OCI-M1 (cell line): ENCODE measurements at regions not wholly inside any gene's neighbourhood (a gene's known extent, or its start where the extent isn't known, plus 50 kb on each side); places are given as distances from the start of the nearest gene placed in this dataset.
"Not testable (repeated sequence)": the region's sequence is repeated elsewhere in the genome, so short reads cannot be mapped to it uniquely, and the experiment has no call there.

Source experiments
- DNase-seq: peaks from one replicate; lab custom pipeline; 2025; lab: John Stamatoyannopoulos, UW

DNA sequence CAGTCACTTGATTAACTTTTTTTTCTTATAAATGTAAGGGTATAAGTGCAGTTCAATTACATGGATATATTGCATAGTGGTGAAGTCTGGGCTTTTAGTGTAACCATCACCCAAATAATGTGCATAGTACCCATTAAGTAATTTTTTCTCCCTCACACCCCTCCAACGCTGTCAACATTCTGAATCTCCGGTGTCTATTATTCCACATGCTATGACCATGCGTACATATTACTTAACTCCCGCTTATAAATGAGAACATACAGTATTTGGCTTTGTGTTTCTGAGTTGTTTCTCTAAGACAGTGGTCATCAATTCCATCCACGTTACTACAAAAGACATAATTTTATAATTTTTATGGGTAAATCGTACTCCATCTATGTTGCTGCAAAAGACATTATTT, 1191.1 kb downstream of the NCAM2 start:
- DNase-seq, result no peak

DNA sequence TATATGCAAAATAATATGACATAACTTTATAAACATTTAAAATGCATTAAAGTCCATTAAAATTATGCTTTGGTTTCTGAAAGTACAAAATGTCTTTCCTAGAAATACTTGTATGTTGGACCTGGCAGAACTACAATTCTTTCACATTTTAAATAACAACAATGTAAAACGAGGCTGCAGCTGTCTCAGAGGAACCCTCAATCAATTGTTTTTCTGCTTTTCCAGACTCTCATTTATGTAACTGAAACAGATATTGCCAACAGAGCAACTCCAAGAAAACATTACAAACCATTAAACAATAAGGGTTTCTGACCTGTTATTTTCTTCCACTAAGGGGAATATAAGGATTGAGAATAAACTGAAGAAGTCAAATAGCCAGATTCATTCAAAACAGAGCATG, 1193.4 kb downstream of the NCAM2 start:
- DNase-seq, result no peak

DNA sequence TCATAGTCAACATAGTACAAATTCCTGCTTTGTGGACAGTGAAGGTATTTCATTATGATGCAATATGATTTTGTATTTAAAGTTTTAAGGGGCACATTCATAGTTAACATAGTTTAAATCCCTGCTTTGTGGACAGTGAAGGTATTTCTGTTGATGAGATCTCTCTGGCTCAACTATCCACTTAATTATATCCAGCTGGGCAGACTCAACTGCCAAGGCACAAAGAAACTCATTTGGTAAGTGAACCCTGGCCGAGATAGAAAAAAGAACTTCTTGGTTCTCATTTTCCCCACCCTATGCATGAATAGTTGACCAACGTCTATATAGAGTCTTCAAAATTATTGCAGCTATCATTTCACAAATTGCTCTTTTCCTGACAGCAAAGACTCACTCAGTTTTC, 1194.6 kb downstream of the NCAM2 start:
- DNase-seq, result no peak

DNA sequence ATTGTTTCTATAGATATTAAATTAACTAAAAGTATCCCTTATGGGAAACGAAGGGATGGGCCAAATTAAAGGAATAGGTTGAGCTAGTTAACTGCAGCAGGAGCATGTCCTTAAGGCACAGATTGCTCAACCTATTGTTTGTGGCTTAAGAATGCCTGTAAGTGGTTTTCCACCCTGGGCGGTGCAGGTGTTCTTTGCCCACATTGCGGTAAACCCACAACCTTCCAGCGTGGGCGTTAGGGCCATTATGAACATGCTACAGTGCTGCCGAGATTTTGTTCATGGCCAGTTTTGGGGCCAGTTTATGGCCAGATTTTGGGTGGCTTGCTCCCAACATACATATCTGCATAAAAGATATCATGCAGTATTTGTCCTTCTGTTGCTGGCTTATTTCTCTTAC, 1196.8 kb downstream of the NCAM2 start:
- DNase-seq, result not testable (repeated sequence)

- DNase-seq, result no peak
These were observed 1202.3 kb downstream of the NCAM2 start for GRCh38 chr21:22200378-22201092.

DNA sequence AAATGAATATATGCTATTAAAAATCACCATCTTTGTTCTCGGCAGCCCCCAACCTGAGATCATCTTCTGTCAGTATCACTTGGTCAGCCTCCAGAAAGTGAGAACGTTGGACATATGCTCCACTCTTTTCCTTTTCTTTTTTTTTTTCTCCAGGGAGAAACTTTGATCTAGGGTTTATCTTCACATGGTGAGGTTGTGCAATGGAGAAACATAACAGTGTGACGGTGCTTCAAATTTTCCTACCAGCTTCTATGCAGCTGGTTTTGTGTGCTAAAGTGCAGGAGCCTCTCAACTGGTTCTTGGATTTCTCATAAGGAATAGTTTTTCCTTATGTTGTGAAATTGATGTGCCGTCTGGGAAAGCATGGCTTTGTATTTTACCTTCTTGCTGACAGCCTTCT, 1202.9 kb downstream of the NCAM2 start:
- DNase-seq, result no peak

- peak; percentile 5 for DNase-seq
These were observed 1203.5 kb downstream of the NCAM2 start for GRCh38 chr21:22201669-22202068.

DNA sequence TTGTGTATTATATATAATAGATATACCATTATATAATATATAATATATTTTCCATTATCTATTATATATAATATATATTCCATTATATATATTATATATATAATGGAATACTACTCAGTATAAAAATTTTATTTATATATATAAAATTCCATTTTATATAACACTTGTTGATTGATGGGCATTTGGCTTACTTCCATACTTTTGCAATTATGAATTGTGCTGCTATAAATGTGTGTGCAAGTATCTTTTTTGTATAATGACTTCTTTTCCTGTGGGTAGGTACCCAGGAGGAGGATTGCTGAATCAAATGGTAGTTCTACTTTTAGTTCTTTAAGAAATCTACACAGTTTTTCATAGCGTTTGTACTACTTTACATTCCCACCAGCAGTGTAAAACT, 1211.1 kb downstream of the NCAM2 start:
- DNase-seq, result no peak

GRCh38 chr21:22211943-22212342, 1213.7 kb downstream of the NCAM2 start:
- DNase-seq, result no peak

- DNase-seq, result peak; percentile 54
These were observed 1225.2 kb downstream of the NCAM2 start for GRCh38 chr21:22223385-22223784.

DNA sequence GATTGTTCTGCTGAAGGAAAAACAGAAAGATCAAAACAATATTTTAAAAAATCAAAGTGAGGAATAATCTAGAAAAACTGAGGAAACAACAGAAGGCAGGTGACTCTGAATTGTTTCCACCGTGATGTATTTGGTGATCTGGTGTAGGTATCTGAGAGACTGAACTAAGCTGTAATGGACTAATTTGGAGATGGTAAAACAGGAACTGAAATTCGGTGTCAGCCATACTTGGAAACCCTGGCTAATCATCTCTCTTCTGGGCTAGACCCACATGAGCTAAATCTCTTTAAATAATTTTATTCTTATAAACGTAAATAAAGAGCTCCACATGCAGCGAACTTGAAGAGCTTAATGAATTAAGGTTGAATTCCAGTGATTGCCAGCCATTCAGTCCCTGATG, 1226.1 kb downstream of the NCAM2 start:
- no peak for DNase-seq

GRCh38 chr21:22225299-22225698, 1227.1 kb downstream of the NCAM2 start:
- DNase-seq, result peak; percentile 4

DNA sequence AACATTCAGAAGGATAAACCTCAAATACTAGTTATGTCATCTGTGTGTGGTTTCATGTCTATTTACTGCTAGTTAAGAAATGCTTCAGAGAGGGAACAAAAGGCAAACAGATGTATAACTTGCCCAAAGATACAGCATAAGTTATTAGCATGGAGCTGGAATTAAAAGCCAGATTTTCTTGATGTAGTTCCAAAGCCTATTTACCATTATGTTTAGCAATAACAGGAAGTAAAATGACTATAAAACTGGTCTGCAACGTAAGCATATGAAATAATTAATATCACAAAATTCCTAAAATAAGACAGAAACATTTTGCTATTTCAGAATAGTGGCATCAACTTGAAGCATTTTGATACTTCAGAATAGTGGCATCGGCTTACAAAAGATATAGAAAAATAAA, 1232.8 kb downstream of the NCAM2 start:
- DNase-seq, result no peak

- no peak for DNase-seq
These were observed 1237.8 kb downstream of the NCAM2 start for GRCh38 chr21:22235866-22236590.

GRCh38 chr21:22244516-22244915, 1246.3 kb downstream of the NCAM2 start:
- DNase-seq, result no peak

GRCh38 chr21:22250355-22250754, 1252.1 kb downstream of the NCAM2 start:
- no peak for DNase-seq

DNA sequence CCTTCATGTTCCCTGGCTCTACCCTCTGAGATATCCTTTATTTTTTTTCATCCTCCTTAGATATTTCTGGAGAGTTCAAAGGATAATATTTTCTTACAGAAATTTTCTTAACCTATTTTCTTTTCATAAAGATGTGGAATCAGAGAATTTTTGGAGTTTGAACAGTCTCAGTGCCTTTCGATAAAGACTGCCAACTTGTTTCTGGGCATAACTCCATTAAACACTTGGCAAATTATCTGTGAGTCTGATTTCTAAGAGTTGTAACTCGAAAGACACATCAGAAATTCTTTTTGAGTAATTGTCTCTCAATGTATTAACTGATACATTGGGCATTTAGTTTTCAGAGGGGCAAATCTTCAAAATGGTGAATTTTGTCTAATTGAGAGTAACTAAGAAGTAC, 1255.6 kb downstream of the NCAM2 start:
- DNase-seq, result no peak

DNA sequence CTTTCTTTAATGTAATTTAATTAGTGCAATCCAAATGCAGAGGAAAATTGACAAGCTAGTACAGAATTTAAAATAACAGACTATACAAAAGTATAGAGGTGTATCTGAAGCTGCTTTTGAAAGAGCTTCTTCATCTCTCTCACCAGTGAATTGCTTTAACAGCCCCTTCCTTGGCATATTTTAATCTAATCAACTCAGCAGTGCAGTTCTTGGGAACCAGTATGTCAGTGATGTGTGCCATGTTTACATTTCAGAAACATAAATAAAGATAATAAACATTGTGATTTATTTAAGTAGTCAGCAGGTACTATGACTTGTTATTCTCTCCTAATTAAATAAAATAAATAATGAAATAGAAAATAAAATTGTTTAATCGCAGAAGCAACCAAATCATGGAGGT, 1260.6 kb downstream of the NCAM2 start:
- DNase-seq, result no peak

DNA sequence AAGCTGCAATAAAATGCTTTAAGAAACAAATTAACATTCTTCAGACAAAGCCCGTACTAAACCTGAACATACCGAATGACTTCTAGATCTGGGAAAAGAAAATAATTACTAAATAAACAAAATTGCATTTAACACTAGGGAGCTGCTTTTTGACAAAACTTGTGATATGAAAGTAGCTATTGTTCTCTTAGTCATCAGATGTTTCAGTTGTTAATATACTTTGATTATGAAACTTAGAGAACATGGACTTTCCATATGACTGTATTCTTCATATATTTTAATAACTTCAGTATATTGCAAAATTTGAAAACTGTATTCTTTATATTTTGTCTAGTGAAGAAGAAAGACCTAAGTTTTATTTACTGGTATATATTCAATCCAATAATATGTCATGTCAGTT, 1262.1 kb downstream of the NCAM2 start:
- no peak for DNase-seq

DNA sequence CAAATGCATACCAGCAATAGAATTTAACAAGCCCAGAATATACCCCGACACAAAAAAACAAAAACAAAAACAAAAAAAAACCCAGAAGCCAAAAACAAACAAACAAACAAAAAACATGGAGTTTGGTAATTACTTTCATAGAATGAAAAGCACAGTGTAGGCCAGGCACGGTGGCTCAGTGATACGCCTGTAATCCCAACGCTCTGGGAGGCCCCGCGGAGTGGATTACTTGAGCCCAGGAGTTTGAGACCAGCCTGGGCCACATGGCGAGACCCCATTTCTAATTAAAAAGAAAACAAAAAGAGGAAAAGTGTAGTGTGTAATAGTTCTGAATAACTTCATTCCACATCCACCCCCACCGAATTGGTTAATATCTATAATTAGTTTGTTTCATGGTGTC, 1265.7 kb downstream of the NCAM2 start:
- DNase-seq, result no peak

DNA sequence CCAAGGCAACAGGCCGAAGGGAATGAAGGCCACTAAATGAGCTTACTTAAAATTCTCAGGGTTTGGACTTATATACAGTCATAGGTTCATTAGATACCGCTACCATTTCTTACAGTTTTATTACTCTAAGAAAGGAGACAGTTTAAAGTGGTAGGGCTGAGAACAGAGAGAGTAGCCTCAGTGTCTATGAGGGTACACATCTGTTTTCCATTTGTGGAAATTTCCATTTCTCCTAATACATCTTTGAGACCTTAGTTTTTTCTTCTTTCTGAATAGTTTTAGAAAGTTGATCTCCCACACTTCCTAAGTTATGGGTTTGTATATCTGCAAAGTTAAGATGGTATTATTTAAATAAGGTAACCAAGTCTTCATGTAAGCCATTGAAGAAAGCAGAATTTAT, 1279.1 kb downstream of the NCAM2 start:
- DNase-seq, result no peak

DNA sequence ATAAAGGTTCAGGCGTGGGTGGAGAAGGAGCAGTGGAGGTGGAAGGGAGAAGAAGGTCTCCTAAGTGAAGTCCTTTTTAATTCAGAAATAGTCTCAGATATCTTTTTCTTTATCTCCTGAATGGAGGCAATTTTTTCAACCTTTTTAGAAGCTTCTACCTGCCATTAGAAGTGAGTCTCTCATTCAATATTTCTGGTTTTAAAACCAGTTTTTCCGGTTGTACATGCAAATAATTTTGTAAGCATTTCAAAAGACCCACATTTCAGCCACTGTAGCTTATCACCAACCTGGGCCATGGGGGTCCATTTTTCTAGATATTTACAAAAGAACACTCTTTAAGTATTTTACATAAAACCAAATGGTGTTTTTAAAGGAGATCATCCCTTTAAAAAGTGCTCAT, 1280.2 kb downstream of the NCAM2 start:
- no peak for DNase-seq

DNA sequence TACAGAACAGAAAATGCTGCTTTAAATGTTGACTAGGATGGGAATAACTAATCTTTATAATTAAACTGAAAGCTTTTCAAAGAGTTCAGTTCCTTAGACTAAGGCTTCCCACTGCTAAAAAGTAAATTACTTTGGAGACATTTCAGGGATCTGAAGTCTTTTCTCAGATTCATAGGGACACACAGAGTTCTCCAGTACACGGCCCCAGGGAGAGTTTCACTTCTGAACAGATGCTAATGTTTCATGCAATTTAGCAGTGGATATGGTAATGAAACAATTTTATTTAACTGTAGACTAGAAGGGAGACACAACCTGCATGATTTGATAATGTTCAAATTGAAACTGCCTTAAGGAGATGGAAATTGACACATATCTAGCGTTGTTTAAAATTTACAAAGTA, 1282.6 kb downstream of the NCAM2 start:
- DNase-seq, result peak; percentile 23
